ENCODE measurements at regions not wholly inside any gene's neighbourhood (a gene's known extent, or its start where the extent isn't known, plus 50 kb on each side); places are given as distances from the start of the nearest gene placed in this dataset.

DNA sequence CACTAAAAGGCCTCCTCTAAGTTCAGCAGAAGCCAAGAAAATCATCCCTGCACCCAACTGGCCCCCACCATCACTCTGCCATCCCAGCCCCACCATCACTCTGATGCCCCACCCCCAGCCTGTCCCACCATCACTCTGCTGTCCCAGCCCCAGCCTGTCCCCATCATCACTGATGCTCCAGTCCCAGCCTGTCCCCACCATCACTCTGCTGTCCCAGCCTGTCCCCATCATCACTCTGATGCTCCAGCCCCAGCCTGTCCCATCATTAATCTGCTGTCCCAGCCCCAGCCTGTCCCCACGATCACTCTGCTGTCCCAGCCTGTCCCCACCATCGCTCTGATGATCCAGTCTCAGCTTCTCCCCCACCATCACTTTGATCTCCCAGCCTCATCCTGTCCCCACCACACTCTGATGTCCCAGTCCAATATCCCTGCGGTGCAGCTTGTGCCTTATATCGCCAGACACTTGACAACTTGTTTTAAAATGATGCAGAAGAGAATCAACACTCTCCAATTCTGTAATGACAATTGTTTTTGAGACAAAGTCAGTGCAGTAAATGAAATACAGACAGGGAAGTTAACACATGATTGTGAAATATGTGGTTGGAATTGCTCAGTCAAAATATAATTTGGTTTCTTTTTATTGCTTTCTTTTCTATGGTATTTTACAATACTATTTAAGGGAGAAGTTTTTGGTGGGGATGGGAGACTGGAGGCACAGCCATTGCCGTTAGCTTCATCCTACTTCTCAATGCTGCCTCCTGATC is 100.8 kb downstream of the TNFAIP3 start:
- H3K27ac ChIP-seq (replicated peaks), result peak overlapping the region; percentile 87
- TF ChIP-seq CTCF (IDR thresholded peaks at IDR 0.05; ENCODE audit: insufficient read depth, low read length) (no peak), GABPA (IDR thresholded peaks at IDR 0.05; ENCODE audit: low read depth) (no peak), POLR2AphosphoS5 (IDR thresholded peaks at IDR 0.05; ENCODE audit: low read depth) (no peak), SPI1 (IDR thresholded peaks at IDR 0.05; ENCODE audit: borderline replicate concordance, low read depth) (no peak)
- TF ChIP-seq, protein P1, sequence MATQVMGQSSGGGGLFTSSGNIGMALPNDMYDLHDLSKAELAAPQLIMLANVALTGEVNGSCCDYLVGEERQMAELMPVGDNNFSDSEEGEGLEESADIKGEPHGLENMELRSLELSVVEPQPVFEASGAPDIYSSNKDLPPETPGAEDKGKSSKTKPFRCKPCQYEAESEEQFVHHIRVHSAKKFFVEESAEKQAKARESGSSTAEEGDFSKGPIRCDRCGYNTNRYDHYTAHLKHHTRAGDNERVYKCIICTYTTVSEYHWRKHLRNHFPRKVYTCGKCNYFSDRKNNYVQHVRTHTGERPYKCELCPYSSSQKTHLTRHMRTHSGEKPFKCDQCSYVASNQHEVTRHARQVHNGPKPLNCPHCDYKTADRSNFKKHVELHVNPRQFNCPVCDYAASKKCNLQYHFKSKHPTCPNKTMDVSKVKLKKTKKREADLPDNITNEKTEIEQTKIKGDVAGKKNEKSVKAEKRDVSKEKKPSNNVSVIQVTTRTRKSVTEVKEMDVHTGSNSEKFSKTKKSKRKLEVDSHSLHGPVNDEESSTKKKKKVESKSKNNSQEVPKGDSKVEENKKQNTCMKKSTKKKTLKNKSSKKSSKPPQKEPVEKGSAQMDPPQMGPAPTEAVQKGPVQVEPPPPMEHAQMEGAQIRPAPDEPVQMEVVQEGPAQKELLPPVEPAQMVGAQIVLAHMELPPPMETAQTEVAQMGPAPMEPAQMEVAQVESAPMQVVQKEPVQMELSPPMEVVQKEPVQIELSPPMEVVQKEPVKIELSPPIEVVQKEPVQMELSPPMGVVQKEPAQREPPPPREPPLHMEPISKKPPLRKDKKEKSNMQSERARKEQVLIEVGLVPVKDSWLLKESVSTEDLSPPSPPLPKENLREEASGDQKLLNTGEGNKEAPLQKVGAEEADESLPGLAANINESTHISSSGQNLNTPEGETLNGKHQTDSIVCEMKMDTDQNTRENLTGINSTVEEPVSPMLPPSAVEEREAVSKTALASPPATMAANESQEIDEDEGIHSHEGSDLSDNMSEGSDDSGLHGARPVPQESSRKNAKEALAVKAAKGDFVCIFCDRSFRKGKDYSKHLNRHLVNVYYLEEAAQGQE (IDR thresholded peaks at IDR 0.05; ENCODE audit: insufficient replicate concordance, low read depth), result peak; percentile 30
- DNase-seq (ENCODE audit: low read depth in 1 of 2, low spot score in 1 of 2), result peak in 1 of 2 experiments; percentile 52

DNA sequence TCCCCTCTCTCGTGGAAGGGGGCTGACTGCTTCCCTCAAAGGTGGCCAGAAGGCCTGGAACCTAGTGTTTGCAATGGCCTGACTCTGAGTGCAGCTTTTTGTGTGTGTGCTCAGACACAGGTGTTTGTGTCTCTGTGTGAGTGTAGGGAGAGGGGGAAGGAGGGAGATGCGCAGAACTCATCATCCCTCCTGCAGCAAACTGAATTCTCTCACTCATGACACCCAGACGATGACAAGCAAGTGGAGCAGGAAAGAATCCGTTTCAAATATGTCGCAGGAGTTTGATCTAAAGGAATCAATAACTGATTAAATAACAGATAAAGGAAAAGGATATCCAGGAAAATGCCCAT is 101.4 kb downstream of the TNFAIP3 start:
- peak overlapping the region; percentile 87 for H3K27ac ChIP-seq (replicated peaks)
- H3K4me3 ChIP-seq (replicated peaks; ENCODE audit: insufficient read depth, low read length), result no peak overlapping the region
- TF ChIP-seq GABPA (IDR thresholded peaks at IDR 0.05; ENCODE audit: low read depth) (no peak), CTCF (IDR thresholded peaks at IDR 0.05; ENCODE audit: insufficient read depth, low read length) (no peak), SPI1 (IDR thresholded peaks at IDR 0.05; ENCODE audit: borderline replicate concordance, low read depth) (no peak), POLR2AphosphoS5 (IDR thresholded peaks at IDR 0.05; ENCODE audit: low read depth) (no peak; the same call in 1 of the 2 replicates)
- TF ChIP-seq, protein P1 (IDR thresholded peaks at IDR 0.05; ENCODE audit: insufficient replicate concordance, low read depth), result no peak
- H3K27me3 ChIP-seq (ENCODE audit: insufficient read depth, poor library complexity, severe bottlenecking), result no peaks in the 10 kb centered on the region
- peak in 1 of 2 experiments; percentile 59 for DNase-seq (ENCODE audit: low read depth in 1 of 2, low spot score in 1 of 2)

More for the DNA sequence above, 100.8 kb downstream of the TNFAIP3 start:
- Histone ChIP-seq H3K4me3 (replicated peaks; ENCODE audit: insufficient read depth, low read length) (0 out of 2 replicates have a peak overlapping the region, but pooled peaks have one; percentile 16), H3K27me3 (ENCODE audit: insufficient read depth, poor library complexity, severe bottlenecking) (no peaks in the 10 kb centered on the region)

- peak overlapping the region; percentile 87 for H3K27ac ChIP-seq (replicated peaks)
- H3K27me3 ChIP-seq (ENCODE audit: insufficient read depth, poor library complexity, severe bottlenecking), result no peaks in the 10 kb centered on the region
- TF ChIP-seq CTCF (IDR thresholded peaks at IDR 0.05; ENCODE audit: insufficient read depth, low read length), result no peak
- TF ChIP-seq, protein P1 (IDR thresholded peaks at IDR 0.05; ENCODE audit: insufficient replicate concordance, low read depth), result no peak
- TF ChIP-seq POLR2AphosphoS5 (IDR thresholded peaks at IDR 0.05; ENCODE audit: low read depth), result no peak
- no peak overlapping the region for H3K4me3 ChIP-seq (replicated peaks; ENCODE audit: insufficient read depth, low read length)
- DNase-seq (ENCODE audit: low read depth in 1 of 2, low spot score in 1 of 2), result no peak
These were observed 101.8 kb downstream of the TNFAIP3 start for GRCh38 chr6:137968901-137969300.
